ENCODE measurements at regions not wholly inside any gene's neighbourhood (a gene's known extent, or its start where the extent isn't known, plus 50 kb on each side); places are given as distances from the start of the nearest gene placed in this dataset.

DNA sequence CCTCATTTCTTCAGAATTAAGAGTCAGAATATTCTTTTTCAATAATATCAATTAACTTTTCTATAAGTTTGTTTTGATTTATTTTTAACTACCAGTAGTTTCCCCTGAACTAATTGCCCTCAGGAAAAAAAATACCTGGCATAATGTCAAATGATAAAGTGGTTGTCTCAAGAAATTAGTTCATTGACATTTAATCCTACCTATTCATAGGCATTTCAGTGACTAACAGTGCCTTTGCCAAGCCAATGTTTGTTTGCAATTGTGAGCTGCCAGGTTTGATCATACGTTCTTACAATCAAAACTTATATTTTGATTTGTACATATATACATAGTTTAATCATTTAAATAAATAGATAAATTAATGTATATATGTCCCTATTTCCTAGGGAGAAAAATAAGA lies 267.3 kb upstream of the MC4R start:
- Mint-ChIP-seq H3K27ac (no peak overlapping the region), H3K4me3 (no peak overlapping the region), H3K27me3 (ENCODE audit: low read depth in 2 of 2) (no peaks in the 10 kb centered on the region), H3K4me1 (no peaks in the 10 kb centered on the region), H3K36me3 (no peaks in the 10 kb centered on the region), H3K9me3 (peaks cover 4 to 17% of the 10 kb centered on the region in 2 donors)
- no CpG with 5 or more reads among the region's 1 CpG for WGBS (ENCODE audit: insufficient coverage)
- DNase-seq (no peak), ATAC-seq (no peak)
- Histone ChIP-seq H3K4me3 (ENCODE audit: low read length) (no peak overlapping the region), H3K27ac (ENCODE audit: low read length) (no peak overlapping the region), H3K9me3 (ENCODE audit: control insufficient read depth, insufficient read depth, low read length) (no peaks in the 10 kb centered on the region), H3K36me3 (ENCODE audit: control insufficient read depth, insufficient read depth, low read length) (no peaks in the 10 kb centered on the region), H3K27me3 (ENCODE audit: control insufficient read depth, insufficient read depth, low read length) (no peaks in the 10 kb centered on the region), H3K4me1 (ENCODE audit: control insufficient read depth, insufficient read depth, low read length) (no peaks in the 10 kb centered on the region)
- TF ChIP-seq, protein P1, sequence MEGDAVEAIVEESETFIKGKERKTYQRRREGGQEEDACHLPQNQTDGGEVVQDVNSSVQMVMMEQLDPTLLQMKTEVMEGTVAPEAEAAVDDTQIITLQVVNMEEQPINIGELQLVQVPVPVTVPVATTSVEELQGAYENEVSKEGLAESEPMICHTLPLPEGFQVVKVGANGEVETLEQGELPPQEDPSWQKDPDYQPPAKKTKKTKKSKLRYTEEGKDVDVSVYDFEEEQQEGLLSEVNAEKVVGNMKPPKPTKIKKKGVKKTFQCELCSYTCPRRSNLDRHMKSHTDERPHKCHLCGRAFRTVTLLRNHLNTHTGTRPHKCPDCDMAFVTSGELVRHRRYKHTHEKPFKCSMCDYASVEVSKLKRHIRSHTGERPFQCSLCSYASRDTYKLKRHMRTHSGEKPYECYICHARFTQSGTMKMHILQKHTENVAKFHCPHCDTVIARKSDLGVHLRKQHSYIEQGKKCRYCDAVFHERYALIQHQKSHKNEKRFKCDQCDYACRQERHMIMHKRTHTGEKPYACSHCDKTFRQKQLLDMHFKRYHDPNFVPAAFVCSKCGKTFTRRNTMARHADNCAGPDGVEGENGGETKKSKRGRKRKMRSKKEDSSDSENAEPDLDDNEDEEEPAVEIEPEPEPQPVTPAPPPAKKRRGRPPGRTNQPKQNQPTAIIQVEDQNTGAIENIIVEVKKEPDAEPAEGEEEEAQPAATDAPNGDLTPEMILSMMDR (IDR thresholded peaks at IDR 0.05) = no peak
- intact Hi-C loops (cut with micrococcal nuclease) = no loop called here

DNA sequence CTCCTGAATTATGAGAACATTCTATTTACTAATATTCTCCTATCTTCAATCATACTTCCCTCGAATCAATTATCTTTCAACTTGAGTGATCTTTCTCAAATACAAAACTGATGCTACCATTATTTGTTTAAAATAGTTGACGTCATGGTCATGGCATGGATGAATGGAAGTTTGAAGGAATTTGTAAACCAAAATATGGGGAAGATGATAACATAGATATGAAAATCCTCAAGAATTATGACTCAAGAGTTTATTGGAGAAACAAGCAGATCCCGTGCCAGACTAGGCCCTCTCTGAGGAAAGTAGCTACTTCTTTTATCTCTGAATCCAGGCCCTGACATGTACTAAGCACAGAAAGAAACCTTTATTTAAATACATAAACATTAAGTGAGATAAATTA lies 270.4 kb upstream of the MC4R start:
- no peaks in the 10 kb centered on the region for H3K27me3 ChIP-seq (ENCODE audit: control insufficient read depth, insufficient read depth, low read length)
- WGBS (ENCODE audit: insufficient coverage) = 90% methylated on average over 2 of the region's 3 CpGs
- no peaks in the 10 kb centered on the region for H3K4me1 ChIP-seq (ENCODE audit: control insufficient read depth, insufficient read depth, low read length)
- H3K27me3 Mint-ChIP-seq (ENCODE audit: low read depth in 2 of 2) = no peaks in the 10 kb centered on the region
- no peaks in the 10 kb centered on the region for H3K9me3 ChIP-seq (ENCODE audit: control insufficient read depth, insufficient read depth, low read length)
- intact Hi-C loops (cut with micrococcal nuclease) = no loop called here
- peaks cover 0 to 17% of the 10 kb centered on the region in 2 donors for H3K9me3 Mint-ChIP-seq
- DNase-seq = no peak
- H3K27ac ChIP-seq (ENCODE audit: low read length) = no peak overlapping the region
- H3K27ac Mint-ChIP-seq = no peak overlapping the region
- H3K36me3 Mint-ChIP-seq = no peaks in the 10 kb centered on the region
- H3K36me3 ChIP-seq (ENCODE audit: control insufficient read depth, insufficient read depth, low read length) = no peaks in the 10 kb centered on the region
- TF ChIP-seq, protein P1 (IDR thresholded peaks at IDR 0.05) = no peak
- no peak overlapping the region for H3K4me3 ChIP-seq (ENCODE audit: low read length)
- no peak overlapping the region for H3K4me3 Mint-ChIP-seq
- no peak for ATAC-seq
- no peaks in the 10 kb centered on the region for H3K4me1 Mint-ChIP-seq

DNA sequence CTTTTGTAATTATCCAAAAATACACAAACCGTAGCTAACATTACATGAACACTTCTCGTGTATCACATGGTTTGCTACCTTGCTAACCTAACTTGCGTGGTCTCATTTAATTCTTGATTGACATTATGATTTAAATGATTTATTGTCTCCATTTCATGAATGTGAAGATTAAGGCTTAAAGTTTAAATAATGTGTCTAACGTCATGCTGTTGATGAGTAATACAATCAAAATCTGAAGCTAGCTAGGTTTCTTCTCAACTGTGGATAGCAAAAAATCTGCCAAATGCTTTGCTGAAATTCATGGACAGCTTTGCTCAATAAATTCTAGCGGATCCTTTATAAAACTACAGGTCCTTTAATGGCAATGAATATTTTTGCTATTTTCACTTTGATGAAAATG lies 274.1 kb upstream of the MC4R start:
- H3K4me1 ChIP-seq (ENCODE audit: control insufficient read depth, insufficient read depth, low read length) = no peaks in the 10 kb centered on the region
- H3K9me3 ChIP-seq (ENCODE audit: control insufficient read depth, insufficient read depth, low read length) = no peaks in the 10 kb centered on the region
- 62% methylated on average over 3 of the region's 5 CpGs for WGBS (ENCODE audit: insufficient coverage)
- Mint-ChIP-seq H3K27ac (no peak overlapping the region), H3K27me3 (ENCODE audit: low read depth in 2 of 2) (no peaks in the 10 kb centered on the region), H3K4me1 (no peaks in the 10 kb centered on the region), H3K9me3 (peaks cover 0 to 4% of the 10 kb centered on the region in 2 donors), H3K4me3 (no peak overlapping the region), H3K36me3 (no peaks in the 10 kb centered on the region)
- ATAC-seq (no peak), DNase-seq (no peak)
- H3K27ac ChIP-seq (ENCODE audit: low read length) = no peak overlapping the region
- H3K27me3 ChIP-seq (ENCODE audit: control insufficient read depth, insufficient read depth, low read length) = no peaks in the 10 kb centered on the region
- no peaks in the 10 kb centered on the region for H3K36me3 ChIP-seq (ENCODE audit: control insufficient read depth, insufficient read depth, low read length)
- intact Hi-C loops (cut with micrococcal nuclease) = no loop called here
- no peak overlapping the region for H3K4me3 ChIP-seq (ENCODE audit: low read length)
- TF ChIP-seq, protein P1 (IDR thresholded peaks at IDR 0.05) = no peak

DNA sequence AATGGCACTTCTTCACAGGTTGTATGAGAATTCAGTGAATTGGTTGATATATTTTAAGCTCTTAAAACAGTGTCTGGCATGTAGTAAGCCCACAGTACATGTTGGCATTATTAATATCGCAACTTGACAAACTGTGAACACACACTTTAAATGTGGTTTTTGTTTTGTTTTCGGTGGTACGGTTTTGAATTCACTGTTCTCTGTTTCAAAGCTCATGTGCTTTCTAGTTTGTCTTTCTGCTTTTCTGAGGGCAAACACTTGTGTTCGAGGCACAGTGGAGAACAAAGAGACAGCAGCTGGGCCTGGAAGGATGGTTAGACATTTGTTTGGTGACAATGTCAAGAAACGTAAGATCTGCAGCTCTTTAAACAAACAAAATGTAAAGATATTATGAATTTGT lies 276.5 kb upstream of the MC4R start:
- Histone ChIP-seq H3K27ac (ENCODE audit: low read length) (no peak overlapping the region), H3K4me1 (ENCODE audit: control insufficient read depth, insufficient read depth, low read length) (no peaks in the 10 kb centered on the region), H3K36me3 (ENCODE audit: control insufficient read depth, insufficient read depth, low read length) (no peaks in the 10 kb centered on the region), H3K4me3 (ENCODE audit: low read length) (no peak overlapping the region), H3K9me3 (ENCODE audit: control insufficient read depth, insufficient read depth, low read length) (no peaks in the 10 kb centered on the region), H3K27me3 (ENCODE audit: control insufficient read depth, insufficient read depth, low read length) (no peaks in the 10 kb centered on the region)
- H3K4me1 Mint-ChIP-seq = no peaks in the 10 kb centered on the region
- 58% methylated on average over 4 of the region's 5 CpGs for WGBS (ENCODE audit: insufficient coverage)
- H3K27ac Mint-ChIP-seq = no peak overlapping the region
- intact Hi-C loops (cut with micrococcal nuclease) = no loop called here
- H3K9me3 Mint-ChIP-seq = peaks cover 2 to 3% of the 10 kb centered on the region in 2 donors
- DNase-seq (no peak), ATAC-seq (no peak)
- no peak overlapping the region for H3K4me3 Mint-ChIP-seq
- no peaks in the 10 kb centered on the region for H3K27me3 Mint-ChIP-seq (ENCODE audit: low read depth in 2 of 2)
- TF ChIP-seq, protein P1 (IDR thresholded peaks at IDR 0.05) = no peak
- H3K36me3 Mint-ChIP-seq = no peaks in the 10 kb centered on the region
